ENCODE measurements at regions not wholly inside any gene's neighbourhood (a gene's known extent, or its start where the extent isn't known, plus 50 kb on each side); places are given as distances from the start of the nearest gene placed in this dataset.
A peak's percentile ranks its signal among the peaks of the same experiment; 100 is the strongest.
"Not testable (repeated sequence)": the region's sequence is repeated elsewhere in the genome, so short reads cannot be mapped to it uniquely, and the experiment has no call there.

DNA sequence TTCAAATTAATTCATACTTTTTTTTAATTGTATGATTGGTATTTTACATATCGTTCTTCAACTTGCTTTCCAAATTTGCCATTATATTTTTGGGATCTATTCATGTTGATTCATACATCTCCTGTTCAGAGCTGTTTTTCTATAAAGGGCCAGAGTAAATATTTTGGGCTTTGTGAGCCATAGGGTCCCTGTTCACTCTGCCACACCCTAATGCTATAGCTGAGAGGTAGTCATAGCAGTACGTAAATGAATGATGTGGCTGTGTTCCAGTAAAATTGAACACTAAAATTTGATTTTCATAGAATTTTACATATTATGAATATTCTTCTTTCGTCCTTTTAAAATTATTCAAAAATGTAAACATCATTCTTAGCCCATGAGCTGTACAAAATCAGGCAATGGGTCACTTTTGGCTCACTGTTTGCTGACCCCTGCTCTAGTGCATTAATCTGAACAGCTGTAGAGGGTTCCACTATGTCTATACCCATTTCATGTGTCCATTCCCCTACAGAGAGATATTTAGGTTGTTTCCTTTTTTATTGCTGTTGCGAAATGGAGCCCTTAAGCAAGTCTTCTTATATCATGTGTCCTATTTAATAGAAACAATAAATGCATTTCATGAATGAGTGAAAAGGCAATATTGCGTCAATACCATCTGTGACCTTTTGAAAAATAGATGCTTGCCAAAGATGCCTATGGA lies 136.4 kb upstream of the SALL4 start:
- intact Hi-C loops (cut with DNase I), result no loop called here
- ATAC-seq (ENCODE audit: poor library complexity), result no peak
- DNase-seq, result no peak

DNA sequence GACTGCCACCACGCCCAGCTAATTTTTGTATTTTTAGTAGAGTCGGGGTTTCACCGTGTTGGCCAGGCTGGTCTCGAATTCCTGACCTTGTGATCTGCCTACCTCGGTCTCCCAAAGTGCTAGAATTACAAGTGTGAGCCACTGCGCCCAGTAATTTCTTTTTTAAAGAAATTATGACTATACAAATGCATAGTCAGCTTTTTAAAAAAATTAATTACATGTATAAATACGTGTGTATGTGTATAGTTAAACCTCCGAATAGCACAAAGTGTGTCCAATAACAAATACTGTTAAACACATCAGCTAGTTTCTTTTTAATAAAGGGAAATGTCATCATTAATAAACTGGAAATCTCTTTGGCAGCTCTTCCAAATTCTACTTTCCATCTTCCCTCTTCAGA lies 135.5 kb upstream of the SALL4 start:
- ATAC-seq (ENCODE audit: poor library complexity), result no peak
- intact Hi-C loops (cut with DNase I), result no loop called here

DNA sequence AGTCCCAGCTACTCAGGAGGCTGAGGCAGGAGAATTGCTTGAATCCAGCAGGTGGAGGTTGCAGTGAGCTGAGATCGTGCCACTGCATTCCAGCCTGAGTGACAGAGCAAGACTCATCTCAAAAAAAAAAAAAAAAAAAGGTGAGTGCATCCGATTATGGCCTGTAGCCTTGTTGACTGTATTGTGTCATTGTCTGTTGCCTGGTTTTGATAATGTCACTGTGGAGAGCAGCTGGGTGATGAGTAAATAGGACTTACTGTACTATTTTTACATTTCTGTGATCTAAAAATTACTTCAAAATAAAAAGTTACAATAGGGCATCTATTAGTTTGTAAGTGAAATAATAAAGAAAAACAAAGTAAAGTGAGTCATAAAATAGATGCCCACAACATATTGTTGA lies 134.1 kb upstream of the SALL4 start:
- ATAC-seq (ENCODE audit: poor library complexity) (no peak), DNase-seq (no peak)
- intact Hi-C loops (cut with DNase I), result no loop called here

More for the DNA sequence above, 135.5 kb upstream of the SALL4 start:
- no peak for DNase-seq

DNA sequence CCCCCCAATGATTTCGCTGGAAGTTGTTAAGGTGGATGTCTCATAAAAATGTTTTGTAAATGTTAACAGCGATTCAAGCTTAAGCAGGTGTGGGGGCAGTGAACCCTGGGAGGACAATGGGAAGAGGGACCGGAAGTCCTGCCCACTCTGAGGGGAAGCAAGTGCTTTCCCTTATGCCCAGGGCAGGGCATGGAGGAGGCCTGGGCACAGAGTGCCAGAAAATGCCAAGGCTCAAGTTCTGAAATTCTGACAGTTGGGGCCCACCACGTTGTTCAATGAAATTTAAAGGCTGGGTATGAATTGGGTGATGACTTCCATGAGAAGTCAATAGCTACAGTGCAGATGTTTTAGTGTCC lies 132.7 kb upstream of the SALL4 start:
- ATAC-seq (ENCODE audit: poor library complexity), result no peak
- intact Hi-C loops (cut with DNase I), result no loop called here
- DNase-seq, result no peak

DNA sequence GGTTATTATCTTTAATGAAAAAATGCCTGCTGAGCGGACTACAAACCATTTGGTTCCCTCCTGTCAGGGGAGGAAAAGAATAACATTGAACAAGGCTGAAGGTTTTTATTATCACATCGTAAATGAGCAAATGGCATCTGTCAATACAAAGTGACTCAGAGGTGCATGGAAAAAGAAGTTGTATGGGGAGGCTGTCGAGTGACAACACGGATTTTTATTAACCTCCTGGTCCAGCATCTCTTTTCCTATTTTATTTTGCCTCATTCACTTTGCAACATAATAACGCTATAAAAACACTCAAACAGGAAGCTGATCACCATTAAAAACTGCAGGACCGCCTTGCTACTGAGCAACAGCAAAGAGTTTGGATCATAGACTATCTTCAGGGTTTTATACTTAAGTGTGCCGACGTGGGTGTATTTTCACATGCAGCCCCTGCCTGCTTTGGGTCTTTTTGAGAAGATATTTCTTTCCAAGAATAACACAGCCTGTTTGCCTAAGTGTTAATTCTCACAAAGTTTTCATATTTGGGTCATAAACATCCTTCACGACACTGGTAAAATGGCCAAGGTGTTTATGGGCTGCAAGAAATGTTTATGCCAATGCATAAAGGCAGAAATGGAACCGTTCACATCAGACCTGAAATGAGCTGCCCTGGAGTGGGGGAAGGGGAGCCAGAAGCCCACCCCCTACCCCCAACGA lies 132.1 kb upstream of the SALL4 start:
- ATAC-seq (ENCODE audit: poor library complexity) (no peak), DNase-seq (no peak)
- intact Hi-C loops (cut with DNase I), result no loop called here

DNA sequence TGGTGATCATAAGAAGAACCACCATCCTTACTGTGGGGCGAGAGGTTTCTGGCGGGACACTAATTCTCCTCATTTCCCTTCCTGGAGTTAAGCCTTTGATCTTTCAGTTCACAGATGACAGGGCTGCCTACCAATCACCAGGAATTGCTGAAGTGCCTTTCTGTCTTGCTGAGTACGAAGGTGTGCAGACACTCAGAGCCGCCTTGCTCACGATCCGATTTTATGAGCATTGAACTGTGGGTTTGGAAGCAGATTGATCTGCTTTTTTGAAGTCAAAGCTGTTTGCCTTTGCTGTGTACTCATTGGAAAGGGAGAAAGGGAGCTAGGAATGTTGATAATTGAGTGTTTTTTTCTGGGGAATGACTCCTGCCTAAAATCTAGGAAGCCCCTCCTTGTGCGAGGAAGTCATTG lies 129.1 kb upstream of the SALL4 start:
- ATAC-seq (ENCODE audit: poor library complexity), result no peak
- intact Hi-C loops (cut with DNase I), result no loop called here

DNA sequence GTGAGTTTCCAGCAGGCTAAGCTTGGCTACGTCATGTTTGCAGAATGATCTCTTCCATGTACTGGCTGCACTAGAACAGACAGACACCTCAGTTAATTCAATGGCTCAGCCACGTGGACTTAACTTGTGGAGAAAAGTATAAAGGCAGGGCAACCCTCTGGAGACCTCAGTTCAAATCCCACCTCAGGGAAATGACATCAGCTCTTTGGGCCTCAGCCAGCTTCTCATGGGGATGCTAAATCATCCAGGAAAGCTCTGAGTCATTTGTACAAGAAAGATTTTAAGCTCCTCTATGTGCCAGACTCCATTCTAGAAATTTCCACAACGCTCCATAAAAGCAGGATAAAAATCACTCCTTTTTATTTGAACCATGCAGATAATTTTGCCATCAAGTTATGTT lies 128.5 kb upstream of the SALL4 start:
- no peak for DNase-seq
- intact Hi-C loops (cut with DNase I), result no loop called here
- ATAC-seq (ENCODE audit: poor library complexity), result peak; percentile 12

More for the DNA sequence above, 129.1 kb upstream of the SALL4 start:
- no peak for DNase-seq

DNA sequence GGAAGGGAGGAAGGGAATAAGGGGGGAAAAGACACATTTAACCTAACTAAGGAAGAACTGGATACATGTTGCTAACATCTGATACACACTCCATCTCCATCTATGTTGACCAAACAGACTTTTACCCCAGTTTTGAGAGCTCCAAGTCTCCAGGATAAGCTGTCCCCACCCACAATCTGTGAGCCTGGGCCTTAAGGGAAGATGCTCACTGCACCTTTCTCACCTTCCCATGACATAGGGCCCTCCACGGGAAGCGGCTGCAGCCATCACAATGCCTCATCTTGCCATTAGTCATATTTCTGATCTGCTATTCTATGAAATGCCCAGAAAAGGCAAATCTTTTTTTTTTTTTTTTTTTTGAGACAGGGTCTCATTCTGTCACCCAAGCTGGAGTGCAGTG lies 126.6 kb upstream of the SALL4 start:
- DNase-seq (no peak), ATAC-seq (ENCODE audit: poor library complexity) (no peak)
- intact Hi-C loops (cut with DNase I), result no loop called here

DNA sequence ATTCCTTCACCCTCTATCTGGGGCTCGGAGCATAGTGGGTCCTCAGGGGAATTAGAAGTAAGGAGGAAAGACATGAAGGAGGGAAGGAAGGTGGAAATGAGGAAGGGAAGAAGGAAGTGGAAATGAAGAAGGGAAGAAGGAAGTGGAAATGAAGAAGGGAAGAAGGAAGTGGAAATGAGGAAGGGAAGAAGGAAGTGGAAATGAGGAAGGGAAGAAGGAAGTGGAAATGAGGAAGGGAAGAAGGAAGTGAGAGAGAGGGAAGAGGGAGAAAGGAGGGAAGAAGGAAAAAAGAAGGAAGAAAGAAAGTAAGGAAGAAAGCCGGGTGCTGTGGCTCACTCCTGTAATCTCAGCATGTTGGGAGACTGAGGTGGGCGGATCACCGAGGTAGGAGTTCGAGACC lies 125.6 kb upstream of the SALL4 start:
- DNase-seq; ATAC-seq (ENCODE audit: poor library complexity); intact Hi-C loops (cut with DNase I): not testable (repeated sequence)

DNA sequence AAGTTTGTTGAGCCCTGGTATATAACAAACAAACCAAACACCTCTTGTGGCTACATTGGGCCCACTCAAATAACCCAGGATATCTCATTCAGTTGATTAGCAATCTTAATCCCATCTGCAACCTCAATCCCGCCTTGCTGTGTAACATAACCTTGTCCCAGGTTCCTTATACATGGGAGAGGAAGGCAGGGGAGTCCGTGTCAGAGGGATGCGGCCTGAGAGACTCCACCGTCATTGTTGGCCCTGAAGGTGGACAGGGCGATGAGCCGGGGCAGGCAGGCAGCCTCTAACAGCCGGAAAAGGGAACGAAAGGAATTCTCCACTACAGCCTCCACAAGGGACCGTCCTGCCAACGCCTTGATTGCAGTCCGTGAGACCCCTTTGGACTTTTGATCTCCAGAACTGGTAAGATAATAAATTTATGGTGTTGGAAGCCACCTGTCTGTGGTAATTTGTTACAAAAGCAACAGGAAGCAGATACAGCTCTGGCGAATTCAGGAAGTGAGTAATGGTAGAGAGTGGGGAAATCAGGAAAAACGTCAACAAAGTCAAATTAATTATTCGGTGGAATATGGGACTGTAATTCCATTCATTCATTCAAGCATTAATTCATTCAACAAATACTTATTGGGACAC lies 124.5 kb upstream of the SALL4 start:
- ATAC-seq (ENCODE audit: poor library complexity), result no peak
- intact Hi-C loops (cut with DNase I), result no loop called here
- no peak for DNase-seq

DNA sequence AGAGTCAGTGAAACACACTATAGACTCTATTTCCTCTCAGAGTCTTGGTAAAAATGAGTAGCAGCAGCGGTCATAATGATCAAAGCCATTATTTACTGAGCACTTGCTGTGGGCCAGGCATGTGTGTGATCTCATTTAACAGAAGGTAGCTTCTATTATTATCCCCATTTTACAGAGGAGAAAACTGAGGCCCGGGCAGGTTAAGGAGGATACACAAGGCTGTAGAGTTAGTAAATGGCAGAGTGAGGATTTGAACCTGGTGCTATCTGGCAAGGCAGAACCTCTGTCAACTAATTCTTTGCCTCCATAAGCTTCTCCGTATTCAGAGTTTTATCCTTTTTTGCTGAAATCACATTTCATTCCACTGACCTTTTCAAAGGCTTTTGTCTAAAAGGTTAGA lies 122.2 kb upstream of the SALL4 start:
- DNase-seq, result no peak
- intact Hi-C loops (cut with DNase I), result no loop called here
- ATAC-seq (ENCODE audit: poor library complexity), result no peak

DNA sequence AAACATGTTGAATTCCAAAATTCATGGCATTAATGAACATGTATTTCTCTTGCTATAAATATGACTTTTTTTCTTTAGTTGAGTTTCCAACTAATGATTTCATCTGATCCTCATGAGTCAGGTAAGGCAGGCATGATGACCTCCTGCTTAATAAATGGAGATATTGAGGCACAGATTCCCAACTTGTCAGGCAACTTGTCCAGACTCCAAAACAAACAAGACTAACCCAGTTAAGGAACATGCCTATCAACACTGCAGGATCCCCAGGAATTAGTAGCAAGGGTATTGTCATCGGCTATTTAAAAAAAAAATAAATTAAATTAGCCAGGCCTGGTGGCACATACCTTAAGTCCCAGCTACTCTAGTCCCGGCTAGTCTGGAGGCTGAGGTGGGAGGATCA lies 121.3 kb upstream of the SALL4 start:
- no peak for ATAC-seq (ENCODE audit: poor library complexity)
- intact Hi-C loops (cut with DNase I), result no loop called here

DNA sequence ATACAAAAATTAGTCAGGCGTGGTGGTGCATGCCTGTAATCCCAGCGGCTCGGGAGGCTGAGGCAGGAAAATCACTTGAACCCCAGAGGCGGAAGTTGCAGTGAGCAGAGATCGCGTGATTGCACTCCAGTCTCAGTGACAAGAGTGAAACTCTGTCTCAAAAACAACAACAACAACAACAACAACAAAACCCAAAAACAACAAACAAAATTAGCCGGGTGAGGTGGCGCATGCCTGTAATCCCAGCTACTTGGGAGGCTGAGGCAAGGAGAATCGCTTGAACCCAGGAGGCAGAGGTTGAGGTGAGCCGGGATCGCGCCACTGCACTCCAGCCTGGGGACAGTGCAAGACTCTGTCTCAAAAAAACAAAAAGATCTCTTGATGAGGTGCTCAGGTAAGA lies 120.5 kb upstream of the SALL4 start:
- ATAC-seq (ENCODE audit: poor library complexity); DNase-seq; intact Hi-C loops (cut with DNase I): not testable (repeated sequence)

More for the DNA sequence above, 121.3 kb upstream of the SALL4 start:
- no peak for DNase-seq

DNA sequence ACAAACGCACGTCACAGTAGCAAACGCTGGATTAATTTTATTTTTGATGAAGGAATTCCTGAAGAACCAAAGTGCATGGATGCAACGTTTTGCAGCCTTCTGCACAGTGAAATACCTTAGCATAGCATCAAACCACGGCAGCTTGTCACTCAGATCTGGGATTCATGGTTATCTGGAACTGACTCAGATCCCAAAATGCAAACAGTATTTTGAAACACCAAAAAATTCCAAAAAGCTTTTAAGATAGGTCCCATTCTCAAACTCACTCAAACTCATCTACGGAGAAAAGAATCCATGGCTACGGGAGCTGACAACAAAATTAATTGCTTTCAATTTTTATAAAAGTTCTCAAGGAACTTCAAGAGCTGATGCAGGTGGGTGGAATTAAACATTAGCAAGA lies 116.2 kb upstream of the SALL4 start:
- ATAC-seq (ENCODE audit: poor library complexity) (no peak), DNase-seq (no peak)
- intact Hi-C loops (cut with DNase I), result no loop called here

DNA sequence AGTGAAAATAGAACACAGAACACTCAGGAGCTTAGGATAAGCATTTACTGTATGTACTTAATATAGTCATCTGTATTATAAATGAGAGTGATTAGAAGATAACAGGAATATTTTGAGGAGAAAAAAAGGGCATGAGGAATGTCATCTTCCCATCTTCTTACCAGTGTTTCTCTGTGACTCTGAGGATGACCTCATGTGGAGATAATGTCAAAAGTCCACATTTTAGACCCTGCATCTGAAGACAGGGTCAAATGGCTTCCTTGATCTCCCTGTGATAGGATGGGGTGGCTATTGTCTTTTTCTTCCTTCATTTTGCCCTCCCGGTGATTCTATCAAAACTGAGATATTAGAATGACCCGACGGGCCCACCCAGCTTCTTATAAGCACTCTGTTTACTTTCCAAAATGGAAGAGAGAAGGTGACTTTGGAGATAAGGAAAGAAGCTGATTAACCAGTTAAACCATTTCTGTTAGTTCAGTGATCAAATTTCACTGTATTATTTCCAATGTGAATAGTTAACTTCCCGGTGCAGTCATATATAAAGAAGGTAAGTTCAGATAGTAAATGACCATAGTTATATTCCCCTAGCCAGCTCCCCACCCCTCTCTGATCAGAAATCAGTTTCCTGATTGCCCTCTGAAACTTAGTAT lies 115.7 kb upstream of the SALL4 start:
- DNase-seq (no peak), ATAC-seq (ENCODE audit: poor library complexity) (no peak)
- intact Hi-C loops (cut with DNase I), result no loop called here

DNA sequence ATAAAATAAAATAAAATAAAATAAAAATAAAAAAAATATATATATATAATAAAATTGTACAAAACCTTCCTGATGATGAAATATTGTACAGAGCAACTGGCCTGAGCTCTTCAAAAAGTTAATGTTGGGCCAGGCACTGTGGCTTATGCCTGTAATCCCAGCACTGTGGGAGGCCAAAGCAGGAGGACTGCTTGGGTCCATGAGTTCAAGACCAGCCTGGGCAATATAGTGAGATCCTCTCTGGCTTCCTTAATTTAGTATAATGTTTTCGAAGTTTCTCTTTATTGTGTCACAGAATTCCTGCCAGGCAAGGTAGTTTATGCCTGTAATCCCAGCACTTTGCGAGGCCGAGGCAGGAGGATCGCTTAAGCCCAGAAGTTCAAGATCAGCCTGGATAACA lies 113.9 kb upstream of the SALL4 start:
- DNase-seq (no peak), ATAC-seq (ENCODE audit: poor library complexity) (no peak)
- intact Hi-C loops (cut with DNase I), result no loop called here

DNA sequence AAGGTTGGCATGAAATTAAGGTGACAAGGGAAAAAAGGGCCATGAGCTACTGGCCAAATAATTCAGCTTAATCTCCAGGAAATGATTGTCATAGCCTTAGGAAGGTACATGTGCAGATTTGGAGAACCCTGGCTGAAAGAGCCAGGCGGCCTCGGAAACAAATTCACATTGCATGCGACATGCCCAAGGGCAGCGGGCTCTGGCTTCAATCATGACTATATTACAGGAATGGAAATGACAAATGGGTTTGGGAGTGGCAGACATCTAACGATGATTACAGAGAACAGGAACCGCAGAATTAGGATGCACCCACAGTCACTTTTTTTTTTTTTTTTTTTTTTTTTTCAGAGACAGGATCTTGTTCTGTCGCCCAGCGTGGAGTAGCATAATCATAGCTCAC lies 112.4 kb upstream of the SALL4 start:
- intact Hi-C loops (cut with DNase I), result no loop called here
- no peak for ATAC-seq (ENCODE audit: poor library complexity)
- DNase-seq, result no peak

DNA sequence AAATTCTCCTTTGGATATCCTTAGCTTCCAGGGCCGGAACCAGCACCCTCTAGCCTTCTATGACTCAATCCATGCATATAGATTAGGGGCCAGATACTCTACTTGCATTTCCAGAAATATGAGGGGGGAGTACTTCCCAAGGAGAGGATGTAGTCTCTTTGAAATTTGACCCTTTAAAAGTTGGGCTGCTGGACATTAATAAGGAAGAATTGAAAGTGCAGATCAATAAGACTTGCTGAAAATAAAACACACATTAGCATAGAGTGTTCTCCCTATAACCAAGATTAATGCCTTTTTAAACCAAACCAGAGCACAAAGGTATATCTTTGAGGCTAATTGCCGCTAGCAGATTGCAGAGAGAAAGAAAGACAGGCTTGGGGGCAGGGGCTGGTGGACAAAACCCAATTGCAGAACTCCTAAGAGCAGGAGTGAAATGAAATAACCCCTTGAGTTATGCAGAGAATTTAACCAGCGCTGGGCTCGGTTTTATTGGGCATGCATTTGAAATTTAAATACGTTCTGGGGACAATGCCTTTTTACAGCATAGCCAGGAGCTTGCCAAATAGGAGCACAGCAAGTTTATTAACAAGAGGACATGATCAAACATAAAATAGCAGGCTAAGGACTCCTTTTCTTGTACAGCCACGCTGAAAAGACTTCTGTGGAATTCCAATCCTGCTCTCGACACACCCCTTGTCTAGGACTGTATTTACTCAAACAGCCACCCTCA lies 108.2 kb upstream of the SALL4 start:
- no peak for ATAC-seq (ENCODE audit: poor library complexity)
- intact Hi-C loops (cut with DNase I), result no loop called here
- no peak for DNase-seq

DNA sequence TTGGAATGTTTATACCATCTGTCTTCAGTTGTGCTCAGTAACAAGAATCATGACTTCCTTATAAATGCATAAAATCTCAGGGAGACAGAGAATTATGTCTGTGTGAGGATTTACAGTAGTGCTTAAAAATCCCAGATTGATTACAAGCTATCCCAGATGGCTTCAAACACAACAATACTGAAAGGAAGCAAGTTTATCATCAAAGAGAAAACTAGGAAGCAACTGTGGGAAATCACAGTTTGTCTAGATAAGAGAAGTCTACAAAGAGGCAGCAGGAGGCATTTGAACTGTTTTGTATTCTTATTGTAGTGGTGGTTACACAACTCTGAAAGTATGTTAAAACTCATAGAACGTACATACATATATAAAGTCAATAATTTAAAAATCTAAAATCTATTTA lies 104.4 kb upstream of the SALL4 start:
- ATAC-seq (ENCODE audit: poor library complexity), result no peak
- intact Hi-C loops (cut with DNase I), result no loop called here
- no peak for DNase-seq
